ENCODE measurements at regions not wholly inside any gene's neighbourhood (a gene's known extent, or its start where the extent isn't known, plus 50 kb on each side); places are given as distances from the start of the nearest gene placed in this dataset.

DNA sequence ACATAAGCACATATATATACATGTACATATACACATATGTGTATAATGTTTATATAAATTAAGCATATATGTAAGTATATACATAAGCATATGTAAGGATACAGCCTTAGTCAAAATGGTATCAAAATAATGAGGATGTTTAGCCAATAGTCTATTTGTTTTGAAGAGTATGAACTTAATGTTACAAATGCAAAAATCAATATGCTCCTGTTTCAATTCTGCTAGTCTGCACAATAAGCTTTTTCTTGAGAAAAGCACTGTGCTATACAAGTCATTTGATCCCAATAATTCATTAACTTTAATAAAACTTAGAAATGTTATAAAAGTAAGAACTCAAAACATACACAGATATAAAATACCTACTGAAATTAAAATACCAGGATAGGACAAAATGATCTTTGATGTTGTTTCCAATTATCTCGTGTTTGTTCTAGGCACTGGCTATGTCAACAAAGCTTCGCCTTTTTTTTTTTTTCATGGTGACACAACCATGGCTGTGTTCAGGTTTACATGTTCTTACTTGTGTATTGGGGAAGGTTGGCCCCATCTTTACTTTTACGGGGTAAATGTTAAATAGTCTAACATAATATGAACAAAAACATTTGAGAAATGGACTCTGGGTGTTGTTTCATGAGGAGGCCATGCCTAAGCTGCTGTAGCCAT, 271.1 kb upstream of the CDH19 start:
- no peak overlapping the region for H4K8ac ChIP-seq (ENCODE audit: extremely low read depth, insufficient read depth, low read length)

More for the DNA sequence above, 271.1 kb upstream of the CDH19 start:
- Histone ChIP-seq H3K27me3 (replicated peaks in 1 of 4; ENCODE audit: control insufficient read depth in 3 of 4, extremely low read depth in 1 of 4, insufficient read depth in 3 of 4, low read length in 3 of 4) (peaks cover 0 to 1% (median 0%) of the 10 kb centered on the region in 4 experiments; a peak in 1 of 7 replicates), H2BK120ac (replicated peaks; ENCODE audit: low read depth, low read length) (no peak overlapping the region), H3K79me1 (ENCODE audit: low read depth, low read length) (no peaks in the 10 kb centered on the region), H3K4me2 (ENCODE audit: insufficient read depth in 1 of 2, low read depth in 2 of 2, low read length in 2 of 2) (no peak overlapping the region), H3K4ac (replicated peaks; ENCODE audit: insufficient read length, low read depth, low read length) (no peak overlapping the region), H2AK5ac (ENCODE audit: low read depth, low read length) (no peak overlapping the region), H2BK5ac (ENCODE audit: low read depth, low read length) (no peak overlapping the region), H4K91ac (replicated peaks; ENCODE audit: insufficient read length, low read length) (no peak overlapping the region), H3K4me1 (replicated peaks in 1 of 4; ENCODE audit: control insufficient read depth in 3 of 4, insufficient read depth in 4 of 4, low read length in 3 of 4) (no peaks in the 10 kb centered on the region), H3K14ac (ENCODE audit: insufficient read length) (no peak overlapping the region), H3K9me3 (ENCODE audit: insufficient read depth in 2 of 2, low read depth in 1 of 2, low read length in 1 of 2) (no peaks in the 10 kb centered on the region), H3K36me3 (ENCODE audit: control insufficient read depth in 2 of 4, insufficient read depth in 4 of 4, low read length in 3 of 4) (no peaks in the 10 kb centered on the region), H3K18ac (ENCODE audit: extremely low read depth, low read length) (no peak overlapping the region), H4K20me1 (replicated peaks in 1 of 2; ENCODE audit: control insufficient read depth in 1 of 2, insufficient read depth in 2 of 2, low read length in 2 of 2) (no peaks in the 10 kb centered on the region), H2BK15ac (ENCODE audit: low read length) (no peak overlapping the region), H2BK20ac (ENCODE audit: low read length) (no peak overlapping the region), H3K56ac (replicated peaks; ENCODE audit: insufficient read length, low read depth, low read length) (no peak overlapping the region), H2AFZ (ENCODE audit: low read length) (no peak overlapping the region), H2BK12ac (ENCODE audit: low read depth, low read length) (no peak overlapping the region), H3K23ac (ENCODE audit: insufficient read length) (no peak overlapping the region), H4K5ac (ENCODE audit: insufficient read length, low read depth, low read length) (no peak overlapping the region), H3K79me2 (ENCODE audit: control insufficient read depth in 1 of 2, insufficient read depth in 2 of 2, low read length in 2 of 2) (no peaks in the 10 kb centered on the region), H3K9ac (replicated peaks in 1 of 4; ENCODE audit: extremely low read depth in 1 of 4, low read depth in 3 of 4, low read length in 3 of 4) (no peak overlapping the region), H3K23me2 (ENCODE audit: low read depth, low read length) (no peaks in the 10 kb centered on the region; the same call in 1 of the 2 replicates), H3K4me3 (ENCODE audit: extremely low read depth in 1 of 4, insufficient read depth in 2 of 4, low read depth in 3 of 4, low read length in 4 of 4) (no peak overlapping the region), H3K27ac (ENCODE audit: low read depth, low read length) (no peak overlapping the region)
- FAIRE-seq (no peak), DNase-seq (ENCODE audit: low read depth in 1 of 2, low spot score in 2 of 2) (no peak)
- 89% methylated on average over 3 of the region's 3 CpGs; no CpG with 5 or more reads in 1 of the 2 experiments for WGBS, 2 experiments (ENCODE audit: extremely low coverage in 1 of 2, insufficient coverage in 1 of 2, insufficient read length in 1 of 2, insufficient replicate concordance in 2 of 2, low coverage in 1 of 2, low lambda C conversion rate in 2 of 2, missing lambda C conversion rate in 1 of 2)
- ChIA-PET CTCF (ENCODE audit: partially characterized antibody) (no interaction called here), POLR2A (ENCODE audit: partially characterized antibody) (no interaction called here)
- no peak for TF ChIP-seq SIX5 (IDR thresholded peaks at IDR 0.05; ENCODE audit: low read depth, low read length)
- TF ChIP-seq RNF2 (IDR thresholded peaks at IDR 0.05; ENCODE audit: borderline replicate concordance, low read depth, low read length, missing control alignments, poor library complexity, severe bottlenecking) = no peak
- no peak for TF ChIP-seq ASH2L (IDR thresholded peaks at IDR 0.05; ENCODE audit: low read length)
- no peak for TF ChIP-seq JUN (IDR thresholded peaks at IDR 0.05; ENCODE audit: low read depth, low read length)
- no peak for TF ChIP-seq MAFK (IDR thresholded peaks at IDR 0.05; ENCODE audit: low read depth, low read length)
- TF ChIP-seq TCF12 (IDR thresholded peaks at IDR 0.05; ENCODE audit: low read depth, low read length) = no peak
- TF ChIP-seq RFX5 (IDR thresholded peaks at IDR 0.05; ENCODE audit: borderline replicate concordance, low read depth, low read length) = no peak
- TF ChIP-seq KDM5A (IDR thresholded peaks at IDR 0.05; ENCODE audit: low read length) = no peak
- TF ChIP-seq RBBP5 (IDR thresholded peaks at IDR 0.05; ENCODE audit: borderline replicate concordance, low read depth, low read length) = no peak
- no peak for TF ChIP-seq TBP (IDR thresholded peaks at IDR 0.05; ENCODE audit: low read depth, low read length)
- TF ChIP-seq, protein P1, sequence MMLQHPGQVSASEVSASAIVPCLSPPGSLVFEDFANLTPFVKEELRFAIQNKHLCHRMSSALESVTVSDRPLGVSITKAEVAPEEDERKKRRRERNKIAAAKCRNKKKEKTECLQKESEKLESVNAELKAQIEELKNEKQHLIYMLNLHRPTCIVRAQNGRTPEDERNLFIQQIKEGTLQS (IDR thresholded peaks at IDR 0.05; ENCODE audit: insufficient read depth, low read depth, low read length) = no peak
- TF ChIP-seq NANOG (IDR thresholded peaks at IDR 0.05; ENCODE audit: insufficient read depth, low read depth, low read length, poor library complexity, severe bottlenecking) = no peak

Data from H1 (cell line).